HG03457 (cell line): ENCODE measurements at regions not wholly inside any gene's neighbourhood (a gene's known extent, or its start where the extent isn't known, plus 50 kb on each side); places are given as distances from the start of the nearest gene placed in this dataset.

Experiments
- ATAC-seq: cut with Tn5 transposase; IDR thresholded peaks from one replicate; pipeline ENCODE4 v1.9.1; 2021; ENCODE audit warnings: moderate number of reproducible peaks; ENCODE audit not compliant: unreplicated experiment

GRCh38 chr6:114592506-114592905 is 249.7 kb upstream of the HS3ST5 start:
- ATAC-seq: no peak

GRCh38 chr6:114588726-114589125 is 245.9 kb upstream of the HS3ST5 start:
- no peak for ATAC-seq

GRCh38 chr6:114586298-114586697 is 243.5 kb upstream of the HS3ST5 start:
- ATAC-seq: no peak

- ATAC-seq: no peak
Observed at GRCh38 chr6:114581293-114581692, 238.5 kb upstream of the HS3ST5 start.

GRCh38 chr6:114580882-114581281 is 238.1 kb upstream of the HS3ST5 start:
- ATAC-seq: no peak

GRCh38 chr6:114579486-114579885 is 236.7 kb upstream of the HS3ST5 start:
- ATAC-seq: no peak

- ATAC-seq: no peak
Observed at GRCh38 chr6:114577109-114577508, 234.3 kb upstream of the HS3ST5 start.

GRCh38 chr6:114576330-114576729 is 233.5 kb upstream of the HS3ST5 start:
- ATAC-seq: no peak

- no peak for ATAC-seq
Observed at GRCh38 chr6:114569669-114570068, 226.8 kb upstream of the HS3ST5 start.

- ATAC-seq: no peak
Observed at GRCh38 chr6:114564302-114564933, 221.6 kb upstream of the HS3ST5 start.

- ATAC-seq: no peak
Observed at GRCh38 chr6:114559419-114559818, 216.6 kb upstream of the HS3ST5 start.

- no peak for ATAC-seq
Observed at GRCh38 chr6:114558153-114558552, 215.3 kb upstream of the HS3ST5 start.

- ATAC-seq: no peak
Observed at GRCh38 chr6:114556846-114557488, 214.1 kb upstream of the HS3ST5 start.

GRCh38 chr6:114550316-114550715 is 207.5 kb upstream of the HS3ST5 start:
- no peak for ATAC-seq

- no peak for ATAC-seq
Observed at GRCh38 chr6:114543696-114544095, 200.9 kb upstream of the HS3ST5 start.

- ATAC-seq: no peak
Observed at GRCh38 chr6:114541794-114542193, 199.0 kb upstream of the HS3ST5 start.

- ATAC-seq: no peak
Observed at GRCh38 chr6:114537977-114538376, 195.2 kb upstream of the HS3ST5 start.

GRCh38 chr6:114534813-114535212 is 192.0 kb upstream of the HS3ST5 start:
- ATAC-seq: no peak

GRCh38 chr6:114524081-114524480 is 181.3 kb upstream of the HS3ST5 start:
- ATAC-seq: no peak

- no peak for ATAC-seq
Observed at GRCh38 chr6:114523508-114523907, 180.7 kb upstream of the HS3ST5 start.

GRCh38 chr6:114521926-114522325 is 179.1 kb upstream of the HS3ST5 start:
- no peak for ATAC-seq

GRCh38 chr6:114520976-114521375 is 178.2 kb upstream of the HS3ST5 start:
- no peak for ATAC-seq

GRCh38 chr6:114514170-114514569 is 171.3 kb upstream of the HS3ST5 start:
- ATAC-seq: no peak
